ENCODE measurements at regions not wholly inside any gene's neighbourhood (a gene's known extent, or its start where the extent isn't known, plus 50 kb on each side); places are given as distances from the start of the nearest gene placed in this dataset.

DNA sequence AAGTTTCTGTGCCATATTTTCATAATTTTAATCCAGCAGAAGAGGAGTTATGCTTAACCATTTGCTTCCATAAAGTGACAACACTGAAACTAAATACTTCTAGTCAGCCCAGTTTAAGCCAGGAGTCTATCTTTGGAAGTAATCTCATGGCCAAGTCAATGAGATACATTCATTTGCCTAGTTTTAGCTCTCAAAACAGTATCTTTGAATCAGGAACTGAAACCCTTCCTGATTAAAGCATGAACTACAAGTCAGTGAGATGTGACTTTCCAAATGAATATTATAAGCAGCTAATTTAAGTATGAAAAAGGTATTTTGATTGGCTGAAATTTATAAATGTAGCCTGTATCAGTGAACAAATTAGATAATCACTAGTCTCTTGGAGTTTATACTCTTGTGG, 491.5 kb downstream of the SLC6A15 start:
- DNase-seq, result no peak
- Histone ChIP-seq H3K4me1 (no peaks in the 10 kb centered on the region), H3K9me3 (replicated peaks) (no peaks in the 10 kb centered on the region), H3K27ac (replicated peaks) (no peak overlapping the region), H3K27me3 (ENCODE audit: low read depth) (no peaks in the 10 kb centered on the region), H3K4me3 (no peak overlapping the region), H3K36me3 (no peaks in the 10 kb centered on the region)
- intact Hi-C loops (cut with micrococcal nuclease), result no loop called here
- no peak for TF ChIP-seq CTCF (IDR thresholded peaks at IDR 0.05; ENCODE audit: borderline replicate concordance)

GRCh38 chr12:84416626-84417025, 496.0 kb downstream of the SLC6A15 start:
- no peaks in the 10 kb centered on the region for H3K27me3 ChIP-seq (ENCODE audit: low read depth)

GRCh38 chr12:84415946-84416345, 496.7 kb downstream of the SLC6A15 start:
- intact Hi-C loops (cut with micrococcal nuclease), result no loop called here
- no peak for DNase-seq
- no peak for TF ChIP-seq CTCF (IDR thresholded peaks at IDR 0.05; ENCODE audit: borderline replicate concordance)
- H3K9me3 ChIP-seq (replicated peaks), result no peaks in the 10 kb centered on the region
- no peak overlapping the region for H3K4me3 ChIP-seq
- H3K27ac ChIP-seq (replicated peaks), result no peak overlapping the region
- H3K4me1 ChIP-seq, result no peaks in the 10 kb centered on the region
- H3K27me3 ChIP-seq (ENCODE audit: low read depth), result no peaks in the 10 kb centered on the region
- H3K36me3 ChIP-seq, result no peaks in the 10 kb centered on the region

More at GRCh38 chr12:84416626-84417025, 496.0 kb downstream of the SLC6A15 start:
- no peak overlapping the region for H3K4me3 ChIP-seq
- H3K27ac ChIP-seq (replicated peaks), result no peak overlapping the region
- H3K9me3 ChIP-seq (replicated peaks), result no peaks in the 10 kb centered on the region
- no peaks in the 10 kb centered on the region for H3K36me3 ChIP-seq
- no peaks in the 10 kb centered on the region for H3K4me1 ChIP-seq
- intact Hi-C loops (cut with micrococcal nuclease), result no loop called here
- no peak for TF ChIP-seq CTCF (IDR thresholded peaks at IDR 0.05; ENCODE audit: borderline replicate concordance)
- no peak for DNase-seq

- Histone ChIP-seq H3K27me3 (ENCODE audit: low read depth) (no peaks in the 10 kb centered on the region), H3K27ac (replicated peaks) (no peak overlapping the region), H3K4me1 (peaks cover 4% of the 10 kb centered on the region), H3K9me3 (replicated peaks) (no peaks in the 10 kb centered on the region), H3K4me3 (no peak overlapping the region), H3K36me3 (no peaks in the 10 kb centered on the region)
- intact Hi-C loops (cut with micrococcal nuclease), result no loop called here
- DNase-seq, result no peak
- no peak for TF ChIP-seq CTCF (IDR thresholded peaks at IDR 0.05; ENCODE audit: borderline replicate concordance)
These were observed 498.9 kb downstream of the SLC6A15 start for GRCh38 chr12:84413656-84414055.

DNA sequence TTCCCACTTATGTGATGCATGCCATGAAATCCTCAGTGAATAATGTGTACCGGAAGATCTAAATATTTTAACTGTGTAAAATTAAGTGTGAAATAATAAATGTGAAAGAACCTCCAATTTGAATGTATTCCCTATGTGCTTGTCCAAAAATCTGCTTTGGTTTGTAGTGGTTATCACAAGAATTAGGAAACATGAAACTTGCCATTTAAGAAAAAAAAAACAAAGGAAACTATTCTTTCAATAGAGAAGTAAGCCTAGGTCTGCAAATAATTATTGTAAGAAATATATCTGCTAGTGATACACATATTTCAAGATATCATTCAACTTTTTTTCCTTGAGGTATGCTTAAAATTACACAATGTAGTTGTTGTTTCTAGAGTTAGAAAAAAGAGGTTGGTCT, 500.4 kb downstream of the SLC6A15 start:
- no peaks in the 10 kb centered on the region for H3K36me3 ChIP-seq
- peaks cover 4% of the 10 kb centered on the region for H3K4me1 ChIP-seq
- H3K27ac ChIP-seq (replicated peaks), result no peak overlapping the region
- intact Hi-C loops (cut with micrococcal nuclease), result no loop called here
- peaks cover 10% of the 10 kb centered on the region for H3K9me3 ChIP-seq (replicated peaks)
- no peak overlapping the region for H3K4me3 ChIP-seq
- no peaks in the 10 kb centered on the region for H3K27me3 ChIP-seq (ENCODE audit: low read depth)
- no peak for TF ChIP-seq CTCF (IDR thresholded peaks at IDR 0.05; ENCODE audit: borderline replicate concordance)
- no peak for DNase-seq

GRCh38 chr12:84411031-84411430, 501.6 kb downstream of the SLC6A15 start:
- no peaks in the 10 kb centered on the region for H3K27me3 ChIP-seq (ENCODE audit: low read depth)
- no peak for TF ChIP-seq CTCF (IDR thresholded peaks at IDR 0.05; ENCODE audit: borderline replicate concordance)
- intact Hi-C loops (cut with micrococcal nuclease), result no loop called here
- H3K4me3 ChIP-seq, result no peak overlapping the region
- H3K9me3 ChIP-seq (replicated peaks), result peaks cover 17% of the 10 kb centered on the region
- DNase-seq, result no peak
- H3K4me1 ChIP-seq, result peaks cover 4% of the 10 kb centered on the region
- H3K36me3 ChIP-seq, result no peaks in the 10 kb centered on the region
- H3K27ac ChIP-seq (replicated peaks), result no peak overlapping the region
